Left renal cortex interstitium (tissue), 4 donors: ENCODE measurements at regions not wholly inside any gene's neighbourhood (a gene's known extent, or its start where the extent isn't known, plus 50 kb on each side); places are given as distances from the start of the nearest gene placed in this dataset.
A peak's percentile ranks its signal among the peaks of the same experiment; 100 is the strongest.
"Not testable (repeated sequence)": the region's sequence is repeated elsewhere in the genome, so short reads cannot be mapped to it uniquely, and the experiment has no call there.

Experiments
- DNase-seq, 4 donors: peaks; one replicate each; pipeline ENCODE4 v3.0.0-alpha.2; 2013; ENCODE audit warnings: low read depth in 4 of 4, low spot score in 2 of 4, missing footprints in 1 of 4

DNA sequence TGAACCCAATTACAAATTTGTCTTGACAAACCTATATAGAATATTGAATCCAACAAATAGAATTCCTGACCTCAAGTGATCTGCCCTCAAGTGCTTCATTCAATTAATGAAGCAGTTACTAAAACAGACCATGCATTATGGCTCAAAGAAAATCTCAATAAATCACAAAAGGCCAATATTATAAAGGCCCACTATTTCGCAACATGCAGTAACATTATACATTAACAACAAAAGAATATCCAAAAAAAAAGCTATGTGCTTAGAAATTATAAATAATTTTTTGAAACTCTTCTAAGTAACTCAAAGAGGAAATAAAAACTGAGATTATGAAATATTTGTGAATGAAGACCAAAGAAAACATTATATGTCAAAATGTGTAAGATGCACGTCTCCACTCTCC, 177.7 kb downstream of the ZNF674 start:
- DNase-seq, result no peak

DNA sequence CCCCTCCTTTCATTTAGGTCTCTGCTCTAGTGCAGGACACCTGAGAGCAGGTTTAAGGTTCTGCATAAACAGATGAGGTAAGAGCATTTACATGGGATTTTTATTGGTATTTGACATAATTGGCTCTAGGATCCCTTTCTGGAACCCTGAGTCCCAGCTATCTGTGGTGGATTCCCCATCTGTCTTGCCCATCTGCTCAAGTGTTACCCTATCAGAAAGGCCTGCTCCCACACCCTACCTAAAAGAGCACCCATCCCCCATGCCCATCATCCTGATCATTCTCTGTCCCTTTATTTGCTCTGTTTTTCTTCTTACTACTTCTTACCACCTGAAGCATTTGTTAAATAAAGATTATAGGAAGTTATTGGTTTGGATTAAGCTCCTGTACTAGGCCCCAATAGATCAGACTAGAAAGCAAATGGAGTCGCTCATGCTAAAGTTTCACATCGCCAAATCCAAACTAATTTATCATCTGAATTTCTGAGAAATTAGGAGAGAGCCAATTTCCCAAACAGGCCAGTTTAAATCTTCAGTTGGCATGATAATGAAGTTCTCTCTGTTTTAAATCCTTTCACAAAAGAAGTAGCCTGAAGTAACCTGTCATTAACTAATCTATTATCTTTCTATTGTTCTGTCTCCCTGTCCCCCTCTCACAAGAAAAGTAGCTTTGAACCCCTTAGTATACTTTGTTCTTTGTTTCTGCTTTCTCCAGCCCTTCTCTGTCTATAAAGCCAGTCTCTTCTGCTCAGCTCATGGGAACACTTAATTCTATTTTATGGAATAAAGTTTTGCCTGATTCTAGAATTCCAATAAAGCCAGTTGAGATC, 178.6 kb downstream of the ZNF674 start:
- DNase-seq, result no peak

DNA sequence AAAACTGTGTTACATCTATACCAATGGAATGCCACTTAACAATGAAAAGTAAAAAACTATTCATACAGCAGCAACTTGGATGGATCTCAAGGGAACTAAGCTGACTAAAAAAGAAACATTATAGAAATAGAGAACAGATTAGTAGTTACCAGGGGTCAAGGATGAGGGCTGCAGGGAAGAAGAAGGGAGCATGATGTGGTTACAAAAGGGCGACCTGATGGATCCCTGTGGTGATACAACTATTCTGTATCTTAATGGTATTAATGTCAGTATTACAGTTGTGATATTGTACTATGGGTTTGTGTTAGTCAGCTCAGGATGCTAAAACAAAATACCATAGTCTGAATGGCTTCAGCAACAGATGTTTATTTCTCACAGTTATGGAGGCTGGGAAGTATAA, 190.7 kb downstream of the ZNF674 start:
- no peak for DNase-seq

DNA sequence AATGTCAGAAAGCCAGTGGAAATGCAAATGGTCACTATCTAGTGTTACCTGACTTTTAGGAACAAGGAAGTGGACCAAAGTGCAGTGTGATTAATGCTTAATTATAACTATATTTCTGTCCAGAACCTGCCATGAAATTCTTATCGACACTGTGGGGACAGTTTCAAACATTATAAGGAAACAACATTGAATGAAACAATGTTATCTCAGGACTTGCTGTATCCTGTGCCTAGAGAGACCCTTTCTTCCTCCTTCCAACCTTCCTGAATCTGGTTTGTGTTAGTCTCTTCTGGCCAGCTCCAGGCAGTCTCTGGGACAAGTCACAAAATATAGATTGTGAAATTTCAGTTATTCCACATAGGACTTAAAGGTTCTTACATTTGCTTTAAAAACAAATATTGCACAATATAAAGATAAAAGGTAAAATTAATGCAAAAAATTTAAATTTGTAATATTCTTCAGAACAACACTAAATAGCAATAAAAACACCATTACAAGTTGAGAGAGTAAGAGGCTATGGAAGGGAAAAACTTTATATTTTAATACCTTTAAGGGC, 203.4 kb downstream of the ZNF674 start:
- DNase-seq, result no peak

DNA sequence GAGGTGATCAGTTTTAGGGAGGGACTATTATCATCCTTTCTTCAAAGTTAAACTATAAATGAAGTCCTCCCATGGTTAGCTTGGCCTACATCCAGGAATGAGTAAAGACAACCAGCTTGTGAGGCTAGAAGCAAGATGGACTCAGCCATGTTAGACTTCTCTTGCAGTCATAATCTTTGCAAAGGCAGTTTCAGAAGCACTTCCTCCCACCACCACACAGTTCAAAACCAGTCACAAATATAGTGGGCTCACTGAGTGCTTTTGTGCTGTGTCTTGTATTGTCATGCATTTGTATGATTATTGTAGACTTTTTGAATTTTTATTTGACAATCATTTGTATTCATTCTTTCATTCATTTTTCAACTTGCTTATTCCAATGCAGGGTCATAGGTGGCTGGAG, 204.5 kb downstream of the ZNF674 start:
- no peak for DNase-seq

DNA sequence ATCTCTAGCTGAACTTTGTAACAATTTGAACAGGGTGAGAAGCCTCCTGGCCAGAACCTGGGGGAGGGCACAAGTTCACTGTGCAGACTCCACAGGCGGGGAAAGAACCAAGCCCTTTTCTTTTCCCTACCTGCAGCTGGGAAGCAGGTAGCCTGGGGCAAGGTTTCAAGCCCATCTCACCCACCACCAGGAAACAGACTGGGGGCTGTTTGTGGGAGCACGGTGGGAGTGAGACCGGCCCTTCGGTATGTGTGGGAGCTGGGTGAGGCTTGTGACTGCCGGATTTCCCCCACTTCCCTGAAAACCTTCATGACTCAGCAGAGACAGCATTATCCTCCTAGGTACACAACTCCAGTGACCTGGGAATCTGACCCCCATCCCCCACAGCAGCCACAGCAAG, 211.7 kb downstream of the ZNF674 start:
- DNase-seq, result no peak

DNA sequence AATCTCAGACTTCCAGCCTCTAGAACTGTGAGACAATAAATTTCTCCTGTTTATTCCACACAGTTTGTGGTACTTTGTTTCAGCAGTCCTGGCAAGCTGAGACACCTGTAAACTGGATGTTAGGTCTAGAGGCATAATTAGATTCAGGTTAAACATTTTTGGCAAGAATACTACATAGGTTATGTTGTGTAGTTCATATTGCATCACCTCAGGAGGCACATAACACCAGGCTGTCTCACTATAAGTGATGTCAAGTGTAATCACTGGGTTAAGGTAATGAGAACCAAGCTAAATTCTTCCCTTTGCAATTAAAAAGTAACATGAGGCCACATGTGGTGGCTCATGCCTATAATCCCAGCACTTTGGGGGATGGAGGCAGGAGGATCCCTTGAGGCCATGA, 214.2 kb downstream of the ZNF674 start:
- DNase-seq, result no peak

DNA sequence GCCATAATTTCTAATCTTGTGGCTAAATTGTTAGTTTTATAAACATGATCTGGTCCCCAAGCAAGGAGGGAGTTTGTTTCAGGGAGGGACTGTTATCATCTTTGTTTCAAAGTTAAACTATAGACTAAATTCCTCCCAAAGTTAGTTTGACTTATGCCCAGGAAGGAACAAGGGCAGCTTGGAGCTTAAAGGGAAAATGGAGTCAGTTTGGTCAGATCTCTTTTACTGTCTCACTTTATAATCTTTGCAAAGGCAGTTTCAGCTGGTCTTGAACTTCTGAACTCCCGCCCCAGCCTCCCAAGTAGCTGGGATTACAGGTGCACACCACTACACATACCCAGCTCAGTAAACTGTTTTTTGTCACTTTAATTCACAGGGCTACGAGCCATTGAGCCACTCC, 214.7 kb downstream of the ZNF674 start:
- DNase-seq, result no peak

DNA sequence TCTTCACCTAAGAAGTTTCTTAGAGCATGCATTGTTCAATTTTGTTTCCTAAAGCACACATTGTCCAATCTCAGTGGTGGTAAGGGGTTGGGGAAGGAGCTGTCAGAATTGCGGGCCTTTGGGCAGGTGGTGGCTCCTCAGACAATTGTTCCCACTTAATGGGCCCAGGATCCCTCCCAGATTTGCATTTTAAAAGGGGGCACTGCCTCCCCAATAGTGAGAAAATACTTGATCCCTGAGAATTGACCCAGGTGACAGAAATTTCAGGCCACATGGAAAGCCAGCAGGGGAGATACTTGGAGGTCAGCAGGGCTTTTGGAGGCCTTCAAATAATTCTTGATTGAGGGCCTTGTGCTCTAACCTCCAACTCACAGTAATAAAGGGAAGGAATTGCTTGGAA, 217.1 kb downstream of the ZNF674 start:
- no peak for DNase-seq

DNA sequence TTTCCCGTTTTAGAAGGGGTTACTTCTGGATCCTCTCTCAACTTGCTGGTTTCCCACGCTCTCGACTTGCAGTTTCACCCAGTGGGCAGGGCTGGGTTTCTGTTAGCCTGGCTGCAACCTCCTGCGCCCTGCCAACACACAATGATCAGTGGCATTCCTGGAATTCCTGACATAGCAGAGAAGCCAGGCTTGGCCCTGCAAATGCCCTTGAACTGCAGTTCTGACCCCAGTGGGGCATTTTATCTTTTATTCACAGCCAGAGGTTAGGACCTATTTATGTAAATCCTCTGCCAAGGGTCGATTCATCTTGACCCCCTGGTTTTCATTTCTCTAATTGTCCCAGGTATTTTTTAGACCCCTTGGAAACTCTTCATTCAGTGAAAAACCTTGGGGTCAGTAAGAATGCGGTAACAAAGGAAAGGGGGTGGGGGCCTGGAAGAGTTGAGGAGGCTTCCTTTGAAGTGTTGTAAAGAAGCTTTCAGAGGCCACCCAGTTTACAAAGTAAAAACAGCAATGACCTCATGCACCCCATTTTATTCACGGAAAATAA, 217.6 kb downstream of the ZNF674 start:
- peak in 1 of 4 donors; percentile 43 for DNase-seq

DNA sequence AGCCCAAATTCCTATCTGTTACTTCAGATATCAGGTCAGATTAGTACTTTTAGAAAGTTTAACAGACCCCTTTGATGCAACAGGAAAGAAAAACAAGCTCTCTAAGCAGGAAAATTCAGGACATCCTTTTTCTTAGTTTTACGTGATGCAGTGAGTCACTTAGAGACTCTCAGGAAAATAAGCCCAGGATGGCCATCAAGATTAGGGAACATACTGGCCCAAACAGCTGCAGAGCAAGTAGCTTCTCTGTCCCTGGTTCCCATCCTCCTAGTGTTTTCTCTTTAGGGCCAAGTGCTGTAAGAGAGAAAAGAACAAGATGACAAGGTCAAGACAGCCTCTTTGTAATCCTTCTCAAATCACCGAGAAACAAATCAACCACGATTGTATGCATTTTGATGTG, 219.1 kb downstream of the ZNF674 start:
- DNase-seq, result no peak

DNA sequence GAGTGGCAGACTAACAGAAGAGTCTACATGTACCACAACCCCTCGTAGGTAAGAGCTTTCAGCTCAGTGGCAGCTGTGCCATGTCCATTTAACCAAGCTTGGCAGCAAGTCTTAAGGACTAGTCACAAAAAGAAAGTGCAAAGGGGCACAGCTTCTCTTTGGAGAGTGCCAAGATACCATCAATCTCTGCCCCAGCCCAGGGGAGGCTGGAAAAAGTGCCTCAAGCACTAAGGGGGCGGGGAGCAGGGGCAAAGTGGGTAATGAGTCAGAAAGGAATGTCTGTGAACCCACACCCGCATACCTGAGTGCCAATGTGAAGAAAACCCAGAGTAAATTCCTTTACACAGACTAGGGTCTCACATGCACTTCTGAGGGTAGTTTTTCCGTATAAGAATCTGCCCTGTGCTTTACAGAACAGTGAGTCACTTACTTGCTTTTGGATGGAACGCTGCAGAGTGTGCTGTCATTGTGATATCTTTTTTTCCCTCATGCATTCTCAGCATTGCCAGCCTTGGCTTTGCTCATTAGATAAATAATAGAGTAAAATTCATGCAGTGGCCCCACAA, 219.8 kb downstream of the ZNF674 start:
- DNase-seq, result no peak

DNA sequence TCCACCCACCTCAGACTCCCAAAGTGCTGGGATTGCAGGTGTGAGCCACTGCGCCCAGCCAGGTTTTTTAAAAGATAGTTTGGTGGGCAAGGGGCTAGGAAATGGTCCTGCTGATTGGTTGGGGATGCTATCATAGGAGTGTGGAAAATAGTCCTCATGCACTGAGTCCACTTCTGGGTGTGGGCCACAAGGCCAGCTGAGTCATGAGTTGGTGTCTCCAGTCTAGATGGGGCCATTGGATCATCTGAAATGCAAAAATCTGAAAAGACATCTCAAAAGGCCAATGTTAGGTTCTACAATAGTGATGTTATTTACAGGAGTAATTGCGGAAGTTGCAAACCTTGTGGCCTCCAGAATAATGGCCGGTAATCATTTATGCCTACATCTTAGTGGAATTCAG, 221.1 kb downstream of the ZNF674 start:
- DNase-seq, result no peak

DNA sequence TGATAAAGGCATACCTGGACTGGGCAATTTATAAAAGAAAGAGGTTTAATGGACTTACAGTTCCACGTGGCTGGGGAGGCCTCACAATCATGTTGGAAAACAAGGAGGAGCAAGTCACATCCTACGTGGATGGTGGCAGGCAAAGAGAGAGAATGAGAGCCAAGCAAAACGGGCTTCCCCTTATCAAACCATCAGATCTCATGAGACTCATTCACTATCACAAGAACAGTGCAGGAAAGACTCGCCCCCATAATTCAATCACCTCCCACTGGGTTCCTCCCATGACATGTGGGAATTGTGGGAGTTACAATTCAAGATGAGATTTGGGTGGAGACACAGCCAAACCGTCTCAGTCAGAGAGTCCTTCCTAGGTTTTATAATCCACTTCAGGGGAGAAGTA, 222.3 kb downstream of the ZNF674 start:
- not testable (repeated sequence) for DNase-seq

DNA sequence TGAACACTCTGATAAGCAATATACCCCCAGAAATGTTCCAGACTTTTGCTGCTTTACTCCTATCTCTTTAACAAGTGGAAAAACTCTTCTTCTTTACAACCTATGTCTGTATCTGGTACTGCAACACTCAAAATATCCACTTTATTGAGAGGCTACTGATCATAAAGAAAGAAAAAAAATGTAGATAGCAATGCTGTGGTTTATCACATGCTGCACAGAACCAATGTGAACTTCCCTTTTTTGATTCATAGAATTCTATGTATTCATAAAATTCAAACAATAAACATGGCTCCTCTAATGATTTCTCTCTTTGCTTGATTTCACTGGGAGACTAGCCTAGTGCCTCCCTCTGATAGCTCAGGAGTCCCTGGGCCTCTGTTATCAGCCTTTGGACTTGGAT, 223.5 kb downstream of the ZNF674 start:
- no peak for DNase-seq

DNA sequence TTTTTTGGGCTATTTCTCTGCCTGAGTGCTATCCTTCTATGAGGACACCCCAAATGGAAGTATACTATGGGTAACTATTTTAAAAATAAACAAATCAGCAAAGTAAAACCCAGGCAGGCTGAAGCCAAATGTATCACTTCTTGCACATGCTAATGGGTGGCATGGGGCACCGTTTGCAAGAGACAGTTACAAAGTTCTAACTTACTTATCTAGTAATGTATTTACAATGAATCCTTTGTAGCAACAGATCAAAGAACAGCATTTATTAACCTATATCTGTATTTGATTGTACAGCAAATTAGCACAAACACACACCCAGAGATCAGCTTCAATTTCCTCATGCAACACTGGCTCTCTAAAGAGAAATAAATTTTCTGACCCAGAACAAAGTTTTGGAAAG, 225.5 kb downstream of the ZNF674 start:
- no peak for DNase-seq

DNA sequence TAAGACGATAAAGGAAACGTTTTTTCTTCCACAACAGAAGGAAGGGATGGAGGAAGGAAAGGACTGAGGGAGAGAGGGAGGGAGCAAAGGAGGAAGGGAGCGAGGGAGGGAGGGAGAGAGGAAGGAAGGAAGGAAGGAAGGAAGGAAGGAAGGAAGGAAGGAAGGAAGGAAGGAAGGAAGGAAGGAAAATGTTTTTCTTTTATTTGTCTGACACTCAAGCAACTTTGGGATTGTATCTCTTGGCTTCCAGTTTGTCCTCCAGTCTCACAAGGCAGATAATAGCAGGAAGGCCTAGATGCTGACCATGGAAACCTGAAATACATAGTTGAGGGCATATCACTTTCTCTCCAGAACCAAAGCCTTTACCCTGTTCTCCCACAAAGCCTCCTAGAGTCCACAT, 226.7 kb downstream of the ZNF674 start:
- no peak for DNase-seq

DNA sequence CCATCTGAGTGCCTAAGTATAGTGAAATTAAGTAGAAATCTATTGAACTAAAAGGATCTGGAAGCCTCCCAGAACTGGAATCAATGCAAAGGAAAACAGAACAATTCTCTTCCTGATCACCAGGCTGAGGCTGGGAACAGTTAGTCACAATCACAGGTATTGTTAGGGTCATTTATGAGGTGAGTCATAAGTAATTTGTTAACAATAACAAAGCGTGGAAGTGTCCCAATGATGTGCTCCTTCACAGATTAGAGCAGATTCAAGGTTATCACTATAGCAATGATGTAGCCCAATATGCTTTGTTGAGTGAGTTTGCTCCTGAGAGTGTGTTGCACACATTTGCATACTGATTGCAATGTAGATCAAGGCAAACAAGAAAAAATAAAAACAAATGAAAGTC, 228.1 kb downstream of the ZNF674 start:
- DNase-seq, result no peak

DNA sequence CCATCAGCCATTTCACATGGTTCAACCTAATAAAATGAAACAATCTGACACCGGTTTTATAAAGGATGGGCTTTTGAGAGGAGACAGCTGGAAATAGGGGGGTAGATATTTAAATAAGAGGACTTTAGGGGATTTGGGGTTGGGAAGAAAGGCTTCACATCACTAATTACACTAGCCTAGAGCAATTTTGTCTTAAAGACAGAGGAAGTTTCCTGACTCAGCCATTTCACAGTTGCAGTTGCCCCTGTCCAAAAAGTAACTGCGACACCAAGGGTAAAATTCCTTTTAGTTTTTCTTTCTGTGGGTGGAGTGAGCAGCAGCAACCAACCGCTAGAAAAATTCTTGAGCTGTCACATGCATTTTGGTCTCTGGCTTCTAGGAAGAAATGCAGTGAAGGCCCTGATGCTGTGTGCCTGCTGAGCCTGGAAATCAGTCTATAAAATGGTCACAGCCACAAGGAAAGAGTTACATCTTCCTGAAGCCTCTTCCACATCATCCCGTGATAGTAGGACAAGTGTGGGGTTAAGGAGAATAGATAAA, 233.6 kb downstream of the ZNF674 start:
- no peak for DNase-seq

DNA sequence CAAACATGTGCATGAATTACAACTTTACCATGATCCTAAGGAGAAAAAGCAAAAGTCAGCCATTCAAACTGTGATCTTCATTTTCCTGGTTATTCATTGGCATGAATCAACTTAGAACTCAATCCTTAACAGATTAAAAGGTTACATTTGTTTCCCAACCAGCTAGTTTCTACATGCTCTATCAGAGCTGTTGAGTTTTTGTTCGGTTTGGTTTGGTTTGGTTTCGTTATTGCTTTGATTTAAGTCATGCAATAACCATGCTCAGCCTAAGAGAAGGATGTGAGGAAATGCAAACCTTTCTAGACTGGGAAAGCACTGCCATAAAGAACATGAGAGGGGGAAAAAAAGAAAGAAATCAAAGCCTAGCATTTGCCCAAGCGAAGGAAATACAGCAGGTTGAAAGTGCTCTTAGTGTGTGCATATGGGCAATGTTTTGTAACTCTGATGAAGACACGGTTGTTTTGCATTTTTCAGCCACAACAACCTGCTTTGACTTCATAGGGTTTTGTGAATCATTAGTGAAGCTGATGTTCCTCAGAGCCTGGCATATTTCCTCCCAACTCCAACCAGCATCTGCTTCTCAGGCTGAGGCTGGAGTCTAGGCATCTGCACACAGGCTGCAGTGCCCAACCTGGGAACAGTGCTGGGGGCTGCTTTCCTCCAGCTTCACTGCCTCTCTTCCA, 234.3 kb downstream of the ZNF674 start:
- DNase-seq, result no peak

DNA sequence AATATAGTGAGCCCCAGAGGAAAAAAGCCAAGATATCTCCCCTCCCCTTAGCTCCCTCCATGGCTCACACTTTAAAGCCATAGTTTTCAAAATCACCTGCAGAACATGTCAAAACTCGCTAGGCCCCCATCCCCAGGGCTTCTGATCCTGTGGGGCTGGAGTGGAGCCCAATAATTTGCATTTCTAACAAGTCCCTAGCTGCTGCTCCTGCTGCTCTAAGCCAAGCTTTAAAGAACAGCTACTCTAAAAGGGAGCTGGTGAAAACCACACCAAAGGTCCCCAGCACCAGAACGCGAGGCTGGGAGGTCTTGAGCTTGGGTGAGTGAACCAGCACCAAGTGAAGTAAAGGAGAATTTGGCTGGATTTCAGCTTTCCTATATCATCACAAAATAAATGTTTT, 237.1 kb downstream of the ZNF674 start:
- DNase-seq, result no peak
